HG02943 (cell line): ENCODE measurements at regions not wholly inside any gene's neighbourhood (a gene's known extent, or its start where the extent isn't known, plus 50 kb on each side); places are given as distances from the start of the nearest gene placed in this dataset.

Experiments used
- ATAC-seq: cut with Tn5 transposase; IDR thresholded peaks from one replicate; pipeline ENCODE4 v1.9.1; 2021; ENCODE audit warnings: mild to moderate bottlenecking, low read depth, moderate library complexity; ENCODE audit not compliant: unreplicated experiment

GRCh38 chr2:156165742-156166141 is 166.8 kb downstream of the NR4A2 start:
- ATAC-seq: no peak

- no peak for ATAC-seq
Observed at GRCh38 chr2:156164091-156164720, 168.3 kb downstream of the NR4A2 start.

GRCh38 chr2:156158808-156159207 is 173.7 kb downstream of the NR4A2 start:
- ATAC-seq: no peak

GRCh38 chr2:156157670-156158069 is 174.9 kb downstream of the NR4A2 start:
- no peak for ATAC-seq

GRCh38 chr2:156156580-156156979 is 175.9 kb downstream of the NR4A2 start:
- no peak for ATAC-seq

GRCh38 chr2:156155319-156155718 is 177.2 kb downstream of the NR4A2 start:
- ATAC-seq: no peak

GRCh38 chr2:156151351-156151750 is 181.2 kb downstream of the NR4A2 start:
- no peak for ATAC-seq

- no peak for ATAC-seq
Observed at GRCh38 chr2:156147594-156148330, 184.8 kb downstream of the NR4A2 start.

- ATAC-seq: no peak
Observed at GRCh38 chr2:156145976-156146375, 186.5 kb downstream of the NR4A2 start.

- ATAC-seq: no peak
Observed at GRCh38 chr2:156145469-156145868, 187.1 kb downstream of the NR4A2 start.

GRCh38 chr2:156136566-156136965 is 196.0 kb downstream of the NR4A2 start:
- no peak for ATAC-seq

- no peak for ATAC-seq
Observed at GRCh38 chr2:156134887-156135286, 197.6 kb downstream of the NR4A2 start.

GRCh38 chr2:156132941-156133340 is 199.6 kb downstream of the NR4A2 start:
- no peak for ATAC-seq

GRCh38 chr2:156132130-156132529 is 200.4 kb downstream of the NR4A2 start:
- no peak for ATAC-seq

- ATAC-seq: no peak
Observed at GRCh38 chr2:156129227-156129626, 203.3 kb downstream of the NR4A2 start.

- no peak for ATAC-seq
Observed at GRCh38 chr2:156125018-156125417, 207.5 kb downstream of the NR4A2 start.

GRCh38 chr2:156124458-156124857 is 208.1 kb downstream of the NR4A2 start:
- no peak for ATAC-seq

GRCh38 chr2:156118753-156119416 is 213.6 kb downstream of the NR4A2 start:
- no peak for ATAC-seq

- no peak for ATAC-seq
Observed at GRCh38 chr2:156116113-156116512, 216.4 kb downstream of the NR4A2 start.

GRCh38 chr2:156115338-156115737 is 217.2 kb downstream of the NR4A2 start:
- ATAC-seq: no peak

GRCh38 chr2:156112323-156112722 is 220.2 kb downstream of the NR4A2 start:
- ATAC-seq: no peak

- peak; percentile 93 for ATAC-seq
Observed at GRCh38 chr2:156110890-156111289, 221.6 kb downstream of the NR4A2 start.
